ENCODE measurements at regions not wholly inside any gene's neighbourhood (a gene's known extent, or its start where the extent isn't known, plus 50 kb on each side); places are given as distances from the start of the nearest gene placed in this dataset.

DNA sequence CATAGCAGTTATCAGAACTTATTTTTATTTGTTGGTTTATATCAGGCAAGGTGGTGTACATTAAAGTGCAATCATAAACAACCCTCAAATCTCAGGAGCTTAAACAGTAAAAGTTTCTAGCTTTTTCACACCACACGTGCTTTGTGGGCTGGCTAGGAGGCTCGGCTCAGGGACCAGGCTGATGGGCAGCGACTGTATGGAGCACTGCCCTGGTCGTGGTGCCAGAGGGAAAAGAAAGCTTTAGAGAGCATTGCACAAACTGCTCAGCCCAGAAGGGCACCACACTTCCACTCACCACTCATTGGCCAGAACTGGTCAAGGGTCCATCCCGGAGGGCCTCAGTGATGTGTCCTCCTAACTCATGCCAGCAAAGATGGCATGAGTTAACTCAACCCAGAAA, 123.2 kb downstream of the AQP9 start:
- POLR2A ChIA-PET, result no interaction called here
- intact Hi-C loops (cut with micrococcal nuclease), result no loop called here
- no peaks in the 10 kb centered on the region for H3K9me3 Mint-ChIP-seq (ENCODE audit: insufficient read depth)
- Histone ChIP-seq H3K27me3 (replicated peaks in 1 of 4; ENCODE audit: control extremely low read depth in 1 of 4, control insufficient read depth in 3 of 4, insufficient read depth in 4 of 4, low read length in 3 of 4) (peaks cover 0 to 2% (median 0%) of the 10 kb centered on the region in 4 experiments), H3K79me2 (ENCODE audit: control insufficient read depth, insufficient read depth, low read length) (no peaks in the 10 kb centered on the region), H3K27ac (ENCODE audit: low read length in 2 of 2) (no peak overlapping the region), H4K20me1 (ENCODE audit: control insufficient read depth, insufficient read depth, low read length, poor library complexity, severe bottlenecking) (no peaks in the 10 kb centered on the region), H2AFZ (ENCODE audit: insufficient read depth, low read depth, low read length, poor library complexity, severe bottlenecking) (no peak overlapping the region), H3K4me1 (ENCODE audit: control insufficient read depth in 2 of 2, insufficient read depth in 2 of 2, low read length in 2 of 2) (no peaks in the 10 kb centered on the region), H3K36me3 (replicated peaks in 1 of 2; ENCODE audit: control extremely low read depth in 1 of 2, control insufficient read depth in 1 of 2, extremely low read depth in 1 of 2, insufficient read depth in 2 of 2, low read length in 1 of 2) (no peaks in the 10 kb centered on the region), H3K4me2 (replicated peaks; ENCODE audit: low read depth, low read length, poor library complexity, severe bottlenecking) (no peak overlapping the region), H3K4me3 (ENCODE audit: control extremely low read depth in 1 of 5, extremely low read depth in 1 of 5, insufficient read depth in 1 of 5, low read depth in 2 of 5, low read length in 4 of 5) (no peak overlapping the region), H3K9ac (ENCODE audit: low read length) (no peak overlapping the region), H3K9me3 (ENCODE audit: control extremely low read depth in 1 of 3, control insufficient read depth in 2 of 3, insufficient read depth in 1 of 3, low read length in 2 of 3) (no peaks in the 10 kb centered on the region)
- DNase-seq, result no peak
- ATAC-seq (ENCODE audit: low read depth), result no peak
- H3K27me3 Mint-ChIP-seq, result peaks cover 9% of the 10 kb centered on the region
- H3K27ac Mint-ChIP-seq, result no peak overlapping the region
- no peaks in the 10 kb centered on the region for H3K4me1 Mint-ChIP-seq
- WGBS (ENCODE audit: insufficient coverage), result 94% methylated on average over 5 of the region's 5 CpGs
- H3K4me3 Mint-ChIP-seq, result no peak overlapping the region
- CTCF ChIA-PET, result no interaction called here
- TF ChIP-seq, protein P1, sequence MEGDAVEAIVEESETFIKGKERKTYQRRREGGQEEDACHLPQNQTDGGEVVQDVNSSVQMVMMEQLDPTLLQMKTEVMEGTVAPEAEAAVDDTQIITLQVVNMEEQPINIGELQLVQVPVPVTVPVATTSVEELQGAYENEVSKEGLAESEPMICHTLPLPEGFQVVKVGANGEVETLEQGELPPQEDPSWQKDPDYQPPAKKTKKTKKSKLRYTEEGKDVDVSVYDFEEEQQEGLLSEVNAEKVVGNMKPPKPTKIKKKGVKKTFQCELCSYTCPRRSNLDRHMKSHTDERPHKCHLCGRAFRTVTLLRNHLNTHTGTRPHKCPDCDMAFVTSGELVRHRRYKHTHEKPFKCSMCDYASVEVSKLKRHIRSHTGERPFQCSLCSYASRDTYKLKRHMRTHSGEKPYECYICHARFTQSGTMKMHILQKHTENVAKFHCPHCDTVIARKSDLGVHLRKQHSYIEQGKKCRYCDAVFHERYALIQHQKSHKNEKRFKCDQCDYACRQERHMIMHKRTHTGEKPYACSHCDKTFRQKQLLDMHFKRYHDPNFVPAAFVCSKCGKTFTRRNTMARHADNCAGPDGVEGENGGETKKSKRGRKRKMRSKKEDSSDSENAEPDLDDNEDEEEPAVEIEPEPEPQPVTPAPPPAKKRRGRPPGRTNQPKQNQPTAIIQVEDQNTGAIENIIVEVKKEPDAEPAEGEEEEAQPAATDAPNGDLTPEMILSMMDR (IDR thresholded peaks at IDR 0.05), result no peak
- TF ChIP-seq EZH2 (IDR thresholded peaks at IDR 0.05; ENCODE audit: borderline replicate concordance, insufficient read depth, low read depth, low read length, poor library complexity, severe bottlenecking), result no peak

DNA sequence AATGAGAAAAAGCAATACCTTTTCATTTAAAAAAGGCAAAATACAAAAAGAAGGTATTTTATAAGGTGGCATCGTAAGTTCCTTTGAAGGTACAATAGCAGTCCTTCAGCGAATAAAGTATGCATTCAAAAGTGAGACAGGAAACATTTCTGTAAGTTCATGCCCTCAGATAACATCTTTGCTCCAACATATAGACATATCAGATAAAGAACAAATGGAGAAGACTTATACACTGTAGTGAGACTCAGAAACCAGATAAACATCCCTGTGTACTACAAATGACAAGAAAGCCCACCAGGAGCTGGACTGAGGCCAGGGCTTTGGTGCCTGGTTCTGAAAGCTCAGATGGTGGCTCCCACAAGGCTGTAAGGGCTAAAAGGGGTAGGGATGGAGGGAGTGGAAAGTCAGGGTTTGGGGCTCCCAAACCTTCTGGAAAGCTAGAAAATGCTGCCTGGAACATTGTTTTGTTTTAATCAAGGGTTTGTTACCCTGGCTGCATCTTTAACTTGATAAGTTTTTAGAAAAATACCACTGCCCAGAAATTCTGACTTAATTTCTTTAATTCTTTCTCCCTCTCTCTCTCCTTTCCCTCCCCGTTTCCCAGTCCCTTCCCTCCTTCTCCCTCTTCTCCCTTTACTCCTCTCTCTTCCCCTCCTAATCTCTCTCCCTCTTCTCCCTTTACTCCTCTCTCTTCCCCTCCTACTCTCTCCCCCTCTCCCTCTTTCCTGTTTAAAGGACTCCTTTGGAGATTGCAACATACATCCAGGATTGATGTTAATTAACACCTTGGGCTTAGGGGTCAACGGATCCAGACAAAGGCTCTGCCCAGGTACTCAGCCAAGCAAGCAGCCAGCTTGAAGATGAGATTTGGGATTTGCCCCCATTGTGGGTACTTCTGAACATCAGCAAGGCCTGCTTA, 126.1 kb downstream of the AQP9 start:
- H3K4me1 Mint-ChIP-seq, result no peaks in the 10 kb centered on the region

More for the DNA sequence above, 126.1 kb downstream of the AQP9 start:
- Histone ChIP-seq H3K36me3 (replicated peaks in 1 of 2; ENCODE audit: control extremely low read depth in 1 of 2, control insufficient read depth in 1 of 2, extremely low read depth in 1 of 2, insufficient read depth in 2 of 2, low read length in 1 of 2) (no peaks in the 10 kb centered on the region), H3K9ac (ENCODE audit: low read length) (no peak overlapping the region), H3K27ac (ENCODE audit: low read length in 2 of 2) (no peak overlapping the region), H3K9me3 (ENCODE audit: control extremely low read depth in 1 of 3, control insufficient read depth in 2 of 3, insufficient read depth in 1 of 3, low read length in 2 of 3) (no peaks in the 10 kb centered on the region), H3K4me2 (replicated peaks; ENCODE audit: low read depth, low read length, poor library complexity, severe bottlenecking) (no peak overlapping the region), H4K20me1 (ENCODE audit: control insufficient read depth, insufficient read depth, low read length, poor library complexity, severe bottlenecking) (no peaks in the 10 kb centered on the region), H3K4me3 (ENCODE audit: control extremely low read depth in 1 of 5, extremely low read depth in 1 of 5, insufficient read depth in 1 of 5, low read depth in 2 of 5, low read length in 4 of 5) (no peak overlapping the region), H2AFZ (ENCODE audit: insufficient read depth, low read depth, low read length, poor library complexity, severe bottlenecking) (no peak overlapping the region), H3K4me1 (ENCODE audit: control insufficient read depth in 2 of 2, insufficient read depth in 2 of 2, low read length in 2 of 2) (no peaks in the 10 kb centered on the region), H3K27me3 (replicated peaks in 1 of 4; ENCODE audit: control extremely low read depth in 1 of 4, control insufficient read depth in 3 of 4, insufficient read depth in 4 of 4, low read length in 3 of 4) (peaks cover 0 to 2% (median 0%) of the 10 kb centered on the region in 4 experiments), H3K79me2 (ENCODE audit: control insufficient read depth, insufficient read depth, low read length) (no peaks in the 10 kb centered on the region)
- intact Hi-C loops (cut with micrococcal nuclease), result no loop called here
- CTCF ChIA-PET, result no interaction called here
- H3K27ac Mint-ChIP-seq, result no peak overlapping the region
- POLR2A ChIA-PET, result no interaction called here
- no peak for TF ChIP-seq EZH2 (IDR thresholded peaks at IDR 0.05; ENCODE audit: borderline replicate concordance, insufficient read depth, low read depth, low read length, poor library complexity, severe bottlenecking)
- TF ChIP-seq, protein P1 (IDR thresholded peaks at IDR 0.05), result no peak
- no peak overlapping the region for H3K4me3 Mint-ChIP-seq
- ATAC-seq (ENCODE audit: low read depth), result no peak
- H3K27me3 Mint-ChIP-seq, result no peaks in the 10 kb centered on the region
- WGBS (ENCODE audit: insufficient coverage), result 94% methylated on average over 2 of the region's 4 CpGs
- H3K9me3 Mint-ChIP-seq (ENCODE audit: insufficient read depth), result no peaks in the 10 kb centered on the region
- DNase-seq, result no peak

Data from B cell (primary cell).